SH-SY5Y (cell line): ENCODE measurements at regions not wholly inside any gene's neighbourhood (a gene's known extent, or its start where the extent isn't known, plus 50 kb on each side); places are given as distances from the start of the nearest gene placed in this dataset.

Experiments
- GATA2 ChIP-seq: IDR thresholded peaks from 2 replicates; pipeline ENCODE4 v1.6.1; 2011; ENCODE audit warnings: mild to moderate bottlenecking, low read depth, low read length
- GATA3 ChIP-seq: IDR thresholded peaks from 2 replicates; pipeline ENCODE4 v1.6.1; 2011; ENCODE audit warnings: low read depth, mild to moderate bottlenecking, low read length, moderate library complexity

DNA sequence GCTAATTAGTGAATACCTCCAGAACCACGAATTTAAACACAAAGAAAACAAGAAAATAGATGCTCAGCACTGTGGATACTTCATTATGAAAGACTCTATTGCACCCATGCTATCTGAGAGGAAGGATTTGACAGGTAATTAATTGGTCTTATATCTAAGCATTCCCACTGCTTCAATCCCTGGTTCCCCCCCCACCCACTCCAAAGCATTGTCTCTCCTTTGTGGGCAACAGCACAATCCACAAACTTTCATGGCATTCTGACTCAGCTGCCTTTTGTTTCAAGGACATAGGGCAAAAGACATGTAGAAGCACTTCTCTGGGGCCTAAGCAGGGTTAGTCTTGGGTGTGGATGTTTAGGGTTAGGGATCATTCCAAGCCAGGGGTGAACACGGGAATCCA is 551.4 kb downstream of the BUD13 start:
- TF ChIP-seq GATA2 (no peak), GATA3 (no peak)
